Endothelial cell (in vitro differentiated cells): ENCODE measurements at regions not wholly inside any gene's neighbourhood (a gene's known extent, or its start where the extent isn't known, plus 50 kb on each side); places are given as distances from the start of the nearest gene placed in this dataset.

ENCODE experiments used
- DNase-seq: peaks from one replicate; pipeline ENCODE4 v3.0.0; 2021; ENCODE audit warnings: low spot score
- H3K27ac Mint-ChIP-seq: one replicate; pipeline ENCODE4 v1.8.0; 2021; ENCODE audit warnings: mixed read lengths, inconsistent platforms; ENCODE audit not compliant: unreplicated experiment
- H3K27me3 Mint-ChIP-seq: one replicate; pipeline ENCODE4 v1.8.0; 2021; ENCODE audit warnings: mild to moderate bottlenecking, moderate library complexity, mixed read lengths, inconsistent platforms; ENCODE audit not compliant: unreplicated experiment
- H3K36me3 Mint-ChIP-seq: one replicate; pipeline ENCODE4 v1.8.0; 2021; ENCODE audit warnings: mild to moderate bottlenecking, low read depth, mixed read lengths, inconsistent platforms; ENCODE audit not compliant: unreplicated experiment
- H3K4me1 Mint-ChIP-seq: one replicate; pipeline ENCODE4 v1.8.0; 2021; ENCODE audit warnings: mild to moderate bottlenecking, mixed read lengths, inconsistent platforms; ENCODE audit not compliant: unreplicated experiment
- H3K4me3 Mint-ChIP-seq: one replicate; pipeline ENCODE4 v1.8.0; 2021; ENCODE audit warnings: mild to moderate bottlenecking, mixed read lengths, inconsistent platforms; ENCODE audit not compliant: unreplicated experiment
- H3K9me3 Mint-ChIP-seq: one replicate; pipeline ENCODE4 v1.8.0; 2021; ENCODE audit warnings: mixed read lengths, inconsistent platforms; ENCODE audit not compliant: unreplicated experiment
- TF ChIP-seq, protein P1 (sequence below): fragments of 200-600 bp; sonication (generic); IDR thresholded peaks from one replicate; pipeline ENCODE4 v1.5.0; 2021; ENCODE audit warnings: antibody characterized with exemption; ENCODE audit not compliant: unreplicated experiment

GRCh38 chr18:77895250-77895649 lies 645.6 kb downstream of the GALR1 start:
- Mint-ChIP-seq H3K27me3 (no peaks in the 10 kb centered on the region), H3K9me3 (peaks cover 21% of the 10 kb centered on the region)

DNA sequence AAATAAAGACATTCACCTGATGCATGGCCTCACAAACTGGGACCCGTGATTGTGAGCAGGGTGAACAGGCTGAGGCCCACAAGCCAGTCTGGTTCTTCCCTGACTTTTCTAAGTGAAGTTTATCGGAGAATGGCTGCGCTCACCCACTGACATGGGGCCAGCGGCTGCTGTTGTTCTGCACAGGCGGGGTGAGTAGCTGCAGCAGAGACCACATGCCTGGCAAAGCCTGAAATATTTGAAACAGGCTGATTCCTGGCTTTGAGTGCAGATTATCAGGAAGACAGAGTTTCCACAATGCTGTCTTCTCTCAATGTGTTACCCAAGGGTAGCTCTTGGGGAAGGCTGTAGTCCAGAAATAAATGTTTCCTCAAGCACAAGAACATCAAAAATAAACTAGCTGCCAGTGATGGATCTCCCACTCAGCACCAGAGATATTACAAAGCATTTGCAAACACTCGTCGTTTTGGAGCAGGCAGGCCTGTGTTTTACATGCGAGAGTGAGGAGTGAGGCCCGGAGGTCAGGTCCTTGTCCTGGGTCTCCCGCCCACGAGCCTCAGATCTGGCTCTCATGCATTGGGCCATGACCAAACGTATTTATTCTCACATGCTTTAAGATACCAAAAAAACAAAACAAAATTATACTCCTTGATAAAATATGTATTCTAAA lies 647.1 kb downstream of the GALR1 start:
- DNase-seq, result no peak
- no peaks in the 10 kb centered on the region for H3K36me3 Mint-ChIP-seq
- peaks cover 21% of the 10 kb centered on the region for H3K9me3 Mint-ChIP-seq
- no peaks in the 10 kb centered on the region for H3K27me3 Mint-ChIP-seq
- no peak overlapping the region for H3K4me3 Mint-ChIP-seq
- H3K4me1 Mint-ChIP-seq, result no peaks in the 10 kb centered on the region
- TF ChIP-seq, protein P1, sequence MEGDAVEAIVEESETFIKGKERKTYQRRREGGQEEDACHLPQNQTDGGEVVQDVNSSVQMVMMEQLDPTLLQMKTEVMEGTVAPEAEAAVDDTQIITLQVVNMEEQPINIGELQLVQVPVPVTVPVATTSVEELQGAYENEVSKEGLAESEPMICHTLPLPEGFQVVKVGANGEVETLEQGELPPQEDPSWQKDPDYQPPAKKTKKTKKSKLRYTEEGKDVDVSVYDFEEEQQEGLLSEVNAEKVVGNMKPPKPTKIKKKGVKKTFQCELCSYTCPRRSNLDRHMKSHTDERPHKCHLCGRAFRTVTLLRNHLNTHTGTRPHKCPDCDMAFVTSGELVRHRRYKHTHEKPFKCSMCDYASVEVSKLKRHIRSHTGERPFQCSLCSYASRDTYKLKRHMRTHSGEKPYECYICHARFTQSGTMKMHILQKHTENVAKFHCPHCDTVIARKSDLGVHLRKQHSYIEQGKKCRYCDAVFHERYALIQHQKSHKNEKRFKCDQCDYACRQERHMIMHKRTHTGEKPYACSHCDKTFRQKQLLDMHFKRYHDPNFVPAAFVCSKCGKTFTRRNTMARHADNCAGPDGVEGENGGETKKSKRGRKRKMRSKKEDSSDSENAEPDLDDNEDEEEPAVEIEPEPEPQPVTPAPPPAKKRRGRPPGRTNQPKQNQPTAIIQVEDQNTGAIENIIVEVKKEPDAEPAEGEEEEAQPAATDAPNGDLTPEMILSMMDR, result no peak
- H3K27ac Mint-ChIP-seq, result no peak overlapping the region

More at GRCh38 chr18:77895250-77895649, 645.6 kb downstream of the GALR1 start:
- no peak overlapping the region for H3K27ac Mint-ChIP-seq
- TF ChIP-seq, protein P1, result no peak
- no peak for DNase-seq
- H3K36me3 Mint-ChIP-seq, result no peaks in the 10 kb centered on the region
- H3K4me1 Mint-ChIP-seq, result no peaks in the 10 kb centered on the region
- no peak overlapping the region for H3K4me3 Mint-ChIP-seq

DNA sequence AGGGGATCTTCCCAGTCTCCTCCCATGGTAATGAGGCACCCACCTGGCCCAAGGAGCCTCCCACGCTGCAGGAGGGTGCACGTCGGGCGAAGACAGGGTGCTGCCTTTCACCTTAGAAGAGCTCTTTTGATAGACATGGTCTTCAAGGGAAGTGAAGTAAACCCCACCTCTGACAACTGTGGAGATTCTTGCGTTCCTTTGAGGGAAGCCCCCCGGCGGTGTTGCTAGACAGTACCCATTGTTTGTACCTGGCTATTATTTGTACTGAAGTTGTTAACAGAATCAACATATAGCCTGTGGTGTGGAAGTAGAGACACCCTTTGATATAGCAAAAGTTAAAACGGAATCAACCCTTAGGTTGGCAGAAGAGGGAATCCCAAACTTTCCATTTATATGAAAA lies 648.0 kb downstream of the GALR1 start:
- Mint-ChIP-seq H3K9me3 (peaks cover 21% of the 10 kb centered on the region), H3K27me3 (no peaks in the 10 kb centered on the region), H3K36me3 (no peaks in the 10 kb centered on the region), H3K27ac (no peak overlapping the region), H3K4me1 (no peaks in the 10 kb centered on the region), H3K4me3 (no peak overlapping the region)
- TF ChIP-seq, protein P1, result no peak
- DNase-seq, result no peak

- no peaks in the 10 kb centered on the region for H3K36me3 Mint-ChIP-seq
- TF ChIP-seq, protein P1, result no peak
- H3K9me3 Mint-ChIP-seq, result peaks cover 17% of the 10 kb centered on the region
- no peak overlapping the region for H3K4me3 Mint-ChIP-seq
- no peak overlapping the region for H3K27ac Mint-ChIP-seq
- H3K27me3 Mint-ChIP-seq, result peaks cover 4% of the 10 kb centered on the region
- H3K4me1 Mint-ChIP-seq, result no peaks in the 10 kb centered on the region
- no peak for DNase-seq
Measured at GRCh38 chr18:77899972-77900754, 650.5 kb downstream of the GALR1 start.

DNA sequence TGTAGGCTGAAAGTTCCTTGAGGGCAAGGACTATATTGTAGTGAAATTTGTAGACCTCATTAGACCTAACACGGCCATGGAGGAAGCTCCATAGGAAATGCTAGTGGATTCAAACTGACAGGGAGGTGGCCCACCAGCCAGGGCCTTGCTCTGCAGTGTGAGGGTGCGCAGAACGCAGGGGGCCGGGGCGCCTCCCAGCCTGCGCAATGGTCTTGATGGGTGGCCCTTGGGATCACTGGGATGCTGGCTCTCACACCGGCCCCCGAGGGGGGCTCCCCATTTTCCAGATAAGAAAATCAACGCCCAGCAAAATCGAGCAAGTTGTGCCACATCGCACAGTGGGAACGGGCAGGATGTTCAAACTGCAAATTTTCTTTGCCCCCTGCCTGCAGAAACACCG lies 655.4 kb downstream of the GALR1 start:
- TF ChIP-seq, protein P1, result no peak
- H3K4me1 Mint-ChIP-seq, result no peaks in the 10 kb centered on the region
- no peak overlapping the region for H3K27ac Mint-ChIP-seq
- H3K4me3 Mint-ChIP-seq, result no peak overlapping the region
- peaks cover 27% of the 10 kb centered on the region for H3K9me3 Mint-ChIP-seq
- H3K36me3 Mint-ChIP-seq, result peaks cover 4% of the 10 kb centered on the region
- no peak for DNase-seq
- H3K27me3 Mint-ChIP-seq, result peaks cover 10% of the 10 kb centered on the region
